ENCODE measurements at regions not wholly inside any gene's neighbourhood (a gene's known extent, or its start where the extent isn't known, plus 50 kb on each side); places are given as distances from the start of the nearest gene placed in this dataset.

DNA sequence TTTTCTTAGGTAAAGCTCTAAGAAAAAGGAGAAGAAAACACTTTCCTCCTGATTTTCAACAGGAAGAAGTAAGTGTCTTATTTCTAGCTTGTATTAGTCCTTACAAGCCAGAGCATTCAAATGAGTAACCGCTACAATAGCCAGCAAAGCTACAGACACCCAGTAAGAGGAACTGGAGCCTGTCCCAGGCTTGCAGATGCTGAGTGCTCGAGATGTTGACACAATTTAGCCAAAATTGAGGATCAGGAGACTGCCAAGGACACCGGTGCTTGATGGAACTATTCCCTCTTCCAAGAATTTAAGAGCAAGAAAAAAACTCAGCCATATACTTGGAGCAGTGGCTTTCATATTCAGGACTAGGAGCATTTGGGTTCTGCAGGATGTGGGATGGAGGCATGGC is 149.3 kb upstream of the DPP6 start:
- TF ChIP-seq, protein P1, sequence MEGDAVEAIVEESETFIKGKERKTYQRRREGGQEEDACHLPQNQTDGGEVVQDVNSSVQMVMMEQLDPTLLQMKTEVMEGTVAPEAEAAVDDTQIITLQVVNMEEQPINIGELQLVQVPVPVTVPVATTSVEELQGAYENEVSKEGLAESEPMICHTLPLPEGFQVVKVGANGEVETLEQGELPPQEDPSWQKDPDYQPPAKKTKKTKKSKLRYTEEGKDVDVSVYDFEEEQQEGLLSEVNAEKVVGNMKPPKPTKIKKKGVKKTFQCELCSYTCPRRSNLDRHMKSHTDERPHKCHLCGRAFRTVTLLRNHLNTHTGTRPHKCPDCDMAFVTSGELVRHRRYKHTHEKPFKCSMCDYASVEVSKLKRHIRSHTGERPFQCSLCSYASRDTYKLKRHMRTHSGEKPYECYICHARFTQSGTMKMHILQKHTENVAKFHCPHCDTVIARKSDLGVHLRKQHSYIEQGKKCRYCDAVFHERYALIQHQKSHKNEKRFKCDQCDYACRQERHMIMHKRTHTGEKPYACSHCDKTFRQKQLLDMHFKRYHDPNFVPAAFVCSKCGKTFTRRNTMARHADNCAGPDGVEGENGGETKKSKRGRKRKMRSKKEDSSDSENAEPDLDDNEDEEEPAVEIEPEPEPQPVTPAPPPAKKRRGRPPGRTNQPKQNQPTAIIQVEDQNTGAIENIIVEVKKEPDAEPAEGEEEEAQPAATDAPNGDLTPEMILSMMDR (IDR thresholded peaks at IDR 0.05) = no peak
- no peak for TF ChIP-seq EZH2phosphoT487 (IDR thresholded peaks at IDR 0.05)
- no peak for TF ChIP-seq EZH2 (IDR thresholded peaks at IDR 0.05)

All from neural progenitor cell (in vitro differentiated cells).